ENCODE measurements at regions not wholly inside any gene's neighbourhood (a gene's known extent, or its start where the extent isn't known, plus 50 kb on each side); places are given as distances from the start of the nearest gene placed in this dataset.
"Not testable (repeated sequence)": the region's sequence is repeated elsewhere in the genome, so short reads cannot be mapped to it uniquely, and the experiment has no call there.

DNA sequence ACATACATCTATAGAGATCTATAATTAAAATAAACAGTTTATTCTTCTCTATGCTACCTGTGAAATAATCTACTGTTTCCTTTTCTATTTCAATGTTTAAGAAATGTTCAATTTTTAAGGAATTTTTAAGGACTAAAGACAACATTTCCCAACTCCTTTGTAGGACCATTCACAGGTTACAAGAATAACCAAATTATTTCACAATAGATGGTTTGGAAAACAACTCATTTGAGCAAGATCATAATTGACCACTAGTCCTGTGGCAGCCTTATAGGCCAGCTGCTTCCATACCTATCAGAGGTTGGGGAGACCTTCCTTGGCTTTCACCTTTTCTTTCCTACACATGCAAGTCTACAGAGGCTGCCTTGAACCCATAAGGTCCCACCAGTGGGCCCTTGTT, 193.7 kb downstream of the TTC39B start:
- no peak for DNase-seq

DNA sequence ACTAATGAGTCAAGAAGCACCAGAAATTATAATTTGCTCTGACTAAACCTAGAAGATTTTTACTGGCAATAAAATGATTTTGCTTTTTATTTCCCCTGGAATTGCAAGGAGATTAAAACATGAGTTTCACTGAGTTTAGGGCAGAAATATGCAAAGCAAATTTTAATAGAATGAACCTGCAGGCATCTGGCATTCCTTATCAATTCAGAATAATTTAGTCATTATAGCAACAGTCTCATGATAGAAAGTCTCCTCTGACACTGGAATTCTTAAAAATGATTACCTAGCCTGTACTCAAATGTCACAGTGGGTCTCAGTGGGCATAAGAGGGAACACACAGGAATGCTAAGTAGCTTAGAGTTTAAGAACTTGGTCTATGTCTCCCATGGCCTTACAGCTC, 195.9 kb downstream of the TTC39B start:
- no peak for DNase-seq

DNA sequence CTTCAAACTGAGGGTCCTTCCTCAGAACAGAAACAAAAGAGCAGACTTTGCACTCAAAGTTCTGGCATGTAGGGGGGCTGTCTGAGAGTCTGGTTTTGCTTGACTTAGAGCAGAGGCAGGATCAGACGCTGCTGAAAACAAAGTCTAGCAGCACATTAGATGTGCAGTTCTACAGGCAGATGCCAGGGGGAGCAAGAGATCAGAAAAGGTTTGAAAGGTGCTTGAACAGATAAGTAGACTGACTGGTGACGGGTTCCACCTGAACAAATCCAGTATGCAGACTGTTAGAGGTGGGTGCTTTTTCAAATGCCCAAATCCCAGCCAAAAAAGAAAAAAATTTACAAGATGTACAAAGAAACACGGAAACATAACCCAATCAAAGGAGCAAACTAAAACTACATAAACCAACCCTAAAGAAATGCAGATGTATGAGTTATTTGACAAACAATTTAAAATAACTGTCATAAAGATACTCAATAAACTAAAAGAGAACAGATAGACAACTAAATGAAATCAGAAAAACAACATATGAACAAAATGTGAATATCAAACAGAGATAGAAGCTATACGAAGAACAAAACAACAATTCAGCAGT, 194.7 kb upstream of the FREM1 start:
- DNase-seq = peak; percentile 28

DNA sequence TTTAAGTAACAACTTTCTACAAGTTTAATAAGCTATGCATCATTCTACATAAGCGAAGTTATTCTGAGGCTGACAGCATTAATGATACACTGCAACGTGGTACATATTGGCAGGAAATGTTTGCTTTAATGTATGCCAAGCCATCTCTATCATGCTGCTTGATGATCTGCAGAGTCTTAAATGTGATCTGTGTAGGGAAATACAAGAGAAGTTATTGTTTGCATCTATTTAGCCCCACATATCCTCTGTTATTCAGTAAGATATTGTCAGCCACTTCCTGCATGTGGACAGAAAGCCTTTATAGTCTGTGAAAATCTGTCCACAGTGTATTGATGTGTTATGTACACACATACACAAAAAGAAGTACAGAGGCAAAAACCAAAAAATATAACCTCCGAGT, 193.1 kb upstream of the FREM1 start:
- DNase-seq = no peak

DNA sequence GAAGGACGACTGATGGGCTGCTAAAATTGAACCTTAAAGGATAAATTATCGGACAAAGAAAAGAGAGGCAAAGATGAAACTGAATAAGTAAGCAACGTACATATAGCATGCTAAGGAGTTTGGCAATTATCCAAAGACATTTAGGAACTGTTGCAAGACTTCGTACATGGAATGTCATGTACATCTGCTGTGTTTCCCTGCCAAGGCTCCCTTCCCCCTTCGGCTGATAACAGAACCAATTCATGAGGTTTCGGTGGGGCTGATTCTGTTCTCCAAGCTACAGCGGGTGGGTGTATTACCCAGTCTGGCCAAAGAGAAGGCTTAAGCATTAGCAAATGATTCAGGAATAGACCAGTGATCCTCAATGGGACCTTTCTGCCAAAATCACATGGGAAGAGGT, 190.9 kb upstream of the FREM1 start:
- no peak for DNase-seq

DNA sequence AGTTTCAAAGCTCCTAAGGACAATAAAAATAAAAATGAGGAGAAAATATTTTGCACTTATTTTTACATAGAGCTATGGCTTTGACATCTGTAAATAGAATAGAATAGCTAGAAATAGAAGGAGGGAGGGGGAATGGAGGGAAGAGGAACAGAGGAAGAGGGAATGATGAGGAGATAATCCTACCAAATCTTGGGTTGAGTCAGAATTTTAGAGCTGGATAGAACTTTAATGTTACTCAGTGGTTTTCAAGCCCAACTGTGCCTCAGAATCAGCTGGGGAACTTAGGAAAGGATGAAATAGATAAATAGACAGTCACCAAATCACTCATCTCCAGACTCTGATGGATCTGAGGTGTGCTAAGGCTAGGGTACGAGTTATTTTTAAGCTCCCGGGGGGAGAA, 190.3 kb upstream of the FREM1 start:
- DNase-seq = no peak

DNA sequence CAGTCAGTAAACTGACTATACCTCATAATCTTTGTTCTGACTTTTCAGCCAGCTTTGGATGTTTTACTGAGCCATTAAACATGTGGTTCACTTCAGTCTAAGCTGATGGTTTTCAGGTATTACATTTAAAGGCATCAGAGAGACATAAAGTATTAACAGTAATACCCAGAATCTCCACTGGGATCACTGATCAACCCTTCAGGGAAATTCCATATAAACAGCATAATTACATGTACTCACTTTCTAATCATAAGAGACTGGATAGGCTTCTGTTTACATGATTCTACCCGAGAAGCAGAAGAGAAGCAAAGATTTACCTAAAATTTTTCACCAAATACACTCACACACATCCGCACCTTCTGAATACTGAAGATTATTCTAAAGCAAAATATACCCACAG, 186.7 kb upstream of the FREM1 start:
- no peak for DNase-seq

DNA sequence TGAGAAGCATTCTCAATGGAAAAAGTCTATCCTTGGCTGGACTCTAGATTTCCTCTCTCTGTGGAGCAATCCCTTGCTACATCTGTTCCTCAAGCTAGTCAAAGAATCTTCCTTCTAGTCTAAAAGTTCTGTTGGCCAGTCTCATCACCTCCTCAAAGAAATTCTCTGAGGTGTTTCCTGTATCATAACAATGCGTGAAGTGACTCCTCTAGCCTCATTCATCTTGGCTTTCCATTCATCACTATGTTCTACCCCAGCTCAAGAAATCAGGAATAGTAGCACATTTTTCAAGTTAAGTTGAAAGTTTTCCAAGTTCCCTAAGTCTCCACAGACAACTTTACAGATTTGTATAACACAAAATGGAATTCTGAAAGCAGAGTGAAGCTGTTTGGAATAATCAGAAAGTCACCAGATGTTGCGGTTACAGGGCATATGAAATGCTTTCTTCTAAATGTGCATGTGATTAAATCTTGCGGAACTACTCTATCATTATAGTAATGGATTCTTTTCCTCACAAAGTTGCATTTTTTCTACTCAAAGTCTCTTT, 176.6 kb upstream of the FREM1 start:
- DNase-seq = no peak

DNA sequence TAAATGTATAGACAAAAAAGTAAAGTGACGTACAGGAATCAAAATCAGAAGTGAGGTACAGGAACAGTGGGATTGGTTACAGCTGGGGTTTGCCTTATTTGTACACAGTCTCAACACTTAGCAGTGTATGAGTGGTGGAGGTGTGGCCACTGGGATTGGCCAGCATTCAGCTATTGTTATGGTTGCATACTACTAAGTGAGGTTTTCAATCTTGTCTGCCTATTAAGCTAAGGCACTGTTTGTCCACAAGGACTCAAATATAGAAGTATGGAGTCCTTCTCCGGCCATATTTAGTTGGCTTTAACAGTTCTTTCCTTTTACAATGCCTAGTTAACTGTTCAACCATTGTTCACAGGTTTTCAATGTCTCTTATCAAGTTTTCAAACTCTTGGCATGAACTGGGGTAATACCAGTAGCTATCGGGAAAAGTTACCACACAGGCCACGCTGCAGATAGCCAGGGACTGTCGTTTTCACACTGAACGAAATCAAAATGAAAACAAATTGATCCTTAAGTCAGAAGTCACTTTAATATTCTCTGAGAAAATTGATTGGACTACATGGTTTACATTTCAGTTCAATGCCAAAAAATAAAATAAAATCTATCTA, 176.0 kb upstream of the FREM1 start:
- no peak for DNase-seq

DNA sequence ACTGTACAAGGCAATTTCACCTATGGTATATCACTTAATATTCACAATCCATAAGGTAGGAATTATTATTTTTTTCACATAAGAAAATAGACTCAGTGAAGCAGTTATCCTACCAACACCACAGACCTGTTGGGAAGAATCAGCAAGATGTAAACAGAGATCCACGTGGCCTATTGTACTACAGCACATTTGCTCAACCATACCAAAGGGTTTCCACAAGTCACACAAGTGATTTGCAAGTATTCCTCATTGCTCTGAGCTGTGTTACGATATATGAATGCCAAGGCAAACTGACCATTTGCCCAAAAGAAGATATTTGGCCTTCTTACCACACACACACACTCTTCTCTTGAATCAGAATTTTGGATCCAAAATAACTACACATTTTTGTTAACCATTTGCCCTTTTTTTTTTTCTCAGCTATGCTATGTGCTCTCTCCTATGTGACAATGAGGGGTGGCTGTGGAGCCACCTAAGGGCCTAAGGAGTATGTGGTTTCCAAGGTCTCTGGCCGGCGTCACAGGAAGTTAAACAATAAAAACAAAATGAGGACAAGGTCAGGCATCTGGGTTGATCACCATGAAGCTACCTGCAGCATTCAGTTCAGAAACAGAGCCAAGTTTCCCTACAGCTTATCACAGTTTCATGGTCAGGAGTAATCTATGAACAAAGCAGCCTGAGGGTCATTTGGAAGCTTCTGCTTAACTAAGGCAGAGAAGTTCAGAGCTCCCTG, 171.0 kb upstream of the FREM1 start:
- no peak for DNase-seq

DNA sequence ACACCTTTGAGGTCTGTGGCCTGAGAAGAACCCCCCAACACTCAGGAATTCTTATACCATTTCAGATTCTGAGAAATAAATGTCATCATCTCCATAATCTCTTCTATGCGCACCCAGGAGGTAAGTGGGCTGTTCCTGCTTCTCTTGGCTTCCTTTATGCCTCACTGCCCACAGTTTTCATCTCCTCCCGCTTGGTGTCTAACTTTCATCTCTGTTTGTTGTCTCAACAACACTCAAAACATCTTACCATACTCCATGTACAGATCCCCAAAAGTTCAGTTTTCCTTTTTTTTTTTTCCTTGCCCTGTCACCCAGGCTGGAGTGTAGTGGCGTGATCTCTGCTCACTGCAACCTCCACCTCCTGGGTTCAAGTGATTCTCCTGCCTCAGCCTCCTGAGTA, 170.2 kb upstream of the FREM1 start:
- DNase-seq = no peak

DNA sequence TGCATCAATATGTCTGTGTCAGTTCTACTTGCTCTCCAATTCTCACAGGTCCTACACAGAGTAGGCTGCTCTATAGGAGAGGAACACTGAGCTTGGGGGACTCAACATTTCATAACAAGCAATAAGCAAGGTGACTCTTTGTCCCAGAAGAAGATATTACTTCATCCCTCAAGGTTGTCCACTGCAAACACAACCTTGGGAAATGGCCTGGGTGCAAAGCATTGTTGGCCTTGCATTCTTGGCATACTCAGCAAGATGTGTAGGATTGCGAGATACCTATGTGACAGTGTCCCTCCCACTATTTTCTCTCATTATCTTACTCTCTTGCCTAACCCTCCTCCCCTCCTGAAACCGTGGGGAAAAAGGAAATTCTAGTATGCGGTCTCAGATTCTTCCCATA, 169.8 kb upstream of the FREM1 start:
- no peak for DNase-seq

DNA sequence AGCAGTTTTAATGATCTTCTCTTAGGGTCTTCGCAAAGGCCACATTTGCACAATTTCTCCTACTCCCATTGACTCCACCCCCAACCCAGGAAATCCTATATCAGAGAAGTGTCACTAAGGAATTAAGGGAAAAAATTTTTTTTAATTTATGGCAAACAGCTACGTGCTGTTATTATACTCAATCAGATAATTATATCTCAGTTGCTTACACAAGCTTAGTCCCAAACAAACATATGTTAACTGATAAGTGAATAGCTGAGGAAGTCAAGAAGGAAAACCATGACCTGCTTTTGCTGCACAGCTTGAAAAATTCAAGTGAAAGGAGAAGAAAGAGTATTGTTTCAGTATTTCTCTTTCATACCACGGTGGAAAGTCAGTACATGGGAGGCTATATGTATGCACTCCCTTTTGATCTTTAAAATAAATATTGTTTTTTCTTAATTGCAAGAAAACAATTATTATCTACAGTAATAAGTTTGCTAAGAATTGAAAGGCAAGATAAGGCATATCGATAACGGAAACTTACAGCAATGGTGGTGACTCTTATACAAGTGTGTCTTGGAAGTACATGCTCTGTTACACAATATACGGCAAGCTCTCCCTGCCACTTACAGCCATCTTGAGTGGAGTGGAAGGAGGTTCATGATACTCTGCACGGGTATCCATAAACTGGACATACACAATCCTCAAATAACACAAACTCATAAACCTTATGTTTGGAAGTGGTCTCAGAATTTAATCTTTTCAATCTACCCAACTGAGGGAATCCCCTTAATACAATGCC, 167.9 kb upstream of the FREM1 start:
- DNase-seq = no peak

DNA sequence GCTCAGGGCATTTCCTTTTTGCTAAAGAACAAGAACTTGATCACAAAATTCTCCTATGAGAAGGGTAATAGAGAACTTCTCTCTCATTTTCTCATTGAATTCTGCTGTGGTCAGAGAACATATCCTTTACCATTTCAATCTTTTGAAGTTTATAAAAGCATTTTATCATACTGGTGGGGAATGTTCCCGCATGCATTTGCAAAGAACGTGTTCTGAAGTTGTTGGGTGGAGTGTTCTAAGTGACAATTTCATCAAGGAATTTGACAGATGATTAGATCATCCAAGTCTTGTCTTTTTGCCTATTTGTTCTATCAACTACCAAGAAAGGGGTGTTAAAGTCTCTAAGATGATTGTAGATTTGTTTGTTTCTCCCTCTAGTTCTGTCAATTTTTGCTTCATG, 163.4 kb upstream of the FREM1 start:
- DNase-seq = no peak

DNA sequence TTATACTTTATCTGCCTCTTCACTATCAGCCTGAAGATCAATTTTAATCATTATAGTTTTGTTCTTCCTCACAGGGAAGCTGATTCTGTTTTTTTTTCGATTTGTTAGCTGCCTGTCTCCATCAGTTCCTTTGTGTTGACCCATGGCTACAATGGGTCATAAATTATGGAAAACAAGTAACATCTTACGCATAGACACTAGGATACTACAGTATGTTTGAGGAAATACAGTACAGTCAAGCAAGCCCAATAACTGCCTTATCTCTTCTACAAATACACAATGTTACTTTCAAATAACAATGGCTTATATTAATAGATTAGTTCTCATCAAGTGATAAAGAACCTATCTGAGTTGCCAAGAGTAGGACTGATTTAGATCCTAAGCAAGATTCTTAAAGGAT, 160.5 kb upstream of the FREM1 start:
- no peak for DNase-seq

DNA sequence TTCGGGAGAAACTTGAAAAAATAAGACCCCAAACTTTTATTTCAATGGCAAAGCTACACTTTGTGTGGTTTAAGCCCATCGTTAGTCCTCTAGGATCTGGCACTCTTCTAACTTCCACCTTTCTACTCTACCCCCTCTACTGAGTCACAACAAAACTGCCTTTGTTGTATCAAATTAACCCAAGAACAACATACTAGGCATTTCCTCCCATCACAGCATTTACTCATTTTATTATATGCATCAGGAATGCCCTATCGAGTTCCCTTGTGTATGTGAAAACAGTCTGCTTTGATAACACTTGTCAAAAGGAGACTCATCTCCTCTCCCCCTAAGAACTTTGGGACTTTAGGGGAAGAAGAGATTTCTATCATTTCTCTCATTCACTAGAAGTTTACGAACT, 158.9 kb upstream of the FREM1 start:
- DNase-seq = no peak

DNA sequence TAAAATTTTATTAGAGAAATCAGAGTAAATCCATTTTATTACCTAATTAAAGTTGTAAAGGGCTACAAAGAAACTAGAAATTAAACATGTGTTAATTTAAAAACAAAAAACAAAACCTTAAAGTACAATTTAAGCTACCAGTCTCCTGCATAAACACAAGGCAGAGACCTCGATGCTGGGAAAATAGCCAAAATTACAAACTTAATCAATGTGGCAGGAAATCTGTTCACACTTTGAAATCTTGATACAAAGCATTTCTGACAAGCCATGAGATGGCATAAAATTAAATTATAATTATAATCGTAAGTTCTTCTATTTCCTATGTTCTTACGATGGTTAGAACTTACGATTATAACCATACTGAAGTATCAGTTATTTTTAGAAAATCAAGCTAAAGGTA, 158.0 kb upstream of the FREM1 start:
- DNase-seq = no peak

DNA sequence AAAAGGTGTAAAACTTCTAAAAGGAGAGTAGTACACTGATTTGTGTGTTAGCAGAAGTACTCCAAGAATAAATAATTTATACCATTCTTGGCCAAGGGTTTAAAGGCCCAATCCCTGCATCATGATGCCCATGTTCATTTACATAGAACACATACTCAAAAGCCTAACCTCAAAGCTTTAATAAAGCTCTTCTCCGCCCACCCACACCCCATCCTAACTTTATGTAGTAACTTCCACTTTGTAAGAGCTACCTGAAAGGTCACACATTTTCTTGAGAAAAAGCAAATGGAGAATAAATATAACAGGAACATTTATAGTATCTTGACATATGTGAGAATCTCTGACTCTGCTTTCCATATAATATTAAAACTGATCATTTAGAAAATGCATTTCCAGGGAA, 148.8 kb upstream of the FREM1 start:
- no peak for DNase-seq

DNA sequence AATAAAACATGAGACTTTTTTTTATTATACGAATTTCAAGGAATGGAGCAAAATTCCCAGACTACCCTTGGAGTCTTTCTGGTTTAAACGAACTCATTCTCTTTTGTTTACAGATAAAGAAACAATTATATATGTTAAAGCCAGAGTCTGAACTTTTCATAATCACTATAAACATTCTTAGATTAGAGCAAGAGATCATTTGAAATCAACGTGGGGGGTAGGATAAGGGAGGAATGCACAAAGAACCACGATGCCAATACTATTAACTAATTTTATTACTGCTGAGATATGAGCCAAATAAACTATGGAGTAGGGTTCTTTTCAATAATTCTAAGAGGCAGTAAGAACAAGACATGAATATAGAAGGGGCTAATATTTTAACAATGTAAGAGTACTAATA, 148.0 kb upstream of the FREM1 start:
- DNase-seq = no peak

DNA sequence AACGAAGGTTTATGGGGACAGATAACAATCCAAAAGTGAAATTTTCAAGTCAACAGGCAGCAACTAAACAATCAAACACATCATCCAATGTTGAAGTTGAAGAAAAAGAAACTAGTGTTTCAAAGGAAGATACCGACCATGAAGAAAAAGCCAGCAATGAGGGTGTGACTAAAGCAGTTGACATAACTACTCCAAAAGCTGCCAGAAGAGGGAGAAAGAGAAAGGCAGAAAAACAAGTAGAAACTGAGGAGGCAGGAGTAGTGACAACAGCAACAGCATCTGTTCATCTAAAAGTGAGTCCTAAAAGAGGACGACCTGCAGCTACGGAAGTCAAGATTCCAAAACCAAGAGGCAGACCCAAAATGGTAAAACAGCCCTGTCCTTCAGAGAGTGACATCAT, 145.1 kb upstream of the FREM1 start:
- not testable (repeated sequence) for DNase-seq

DNA sequence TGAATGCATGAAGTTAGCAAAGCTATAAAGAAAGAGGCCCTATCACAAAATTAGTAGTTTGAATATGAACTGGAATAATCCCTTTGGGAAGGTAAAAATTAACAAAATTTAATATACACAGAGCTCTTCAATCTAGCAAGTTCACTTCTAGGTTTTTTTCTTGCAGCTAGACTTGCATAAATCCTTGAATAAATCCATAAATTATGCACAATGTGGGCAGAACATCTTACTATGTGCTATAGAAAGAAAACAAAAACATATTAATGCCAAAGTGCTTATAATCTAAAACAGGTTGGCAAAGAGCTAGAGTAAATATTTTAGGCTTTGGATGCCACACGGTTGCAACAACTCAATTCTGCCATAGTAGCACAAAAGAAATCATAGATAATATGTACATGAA, 138.5 kb upstream of the FREM1 start:
- no peak for DNase-seq

DNA sequence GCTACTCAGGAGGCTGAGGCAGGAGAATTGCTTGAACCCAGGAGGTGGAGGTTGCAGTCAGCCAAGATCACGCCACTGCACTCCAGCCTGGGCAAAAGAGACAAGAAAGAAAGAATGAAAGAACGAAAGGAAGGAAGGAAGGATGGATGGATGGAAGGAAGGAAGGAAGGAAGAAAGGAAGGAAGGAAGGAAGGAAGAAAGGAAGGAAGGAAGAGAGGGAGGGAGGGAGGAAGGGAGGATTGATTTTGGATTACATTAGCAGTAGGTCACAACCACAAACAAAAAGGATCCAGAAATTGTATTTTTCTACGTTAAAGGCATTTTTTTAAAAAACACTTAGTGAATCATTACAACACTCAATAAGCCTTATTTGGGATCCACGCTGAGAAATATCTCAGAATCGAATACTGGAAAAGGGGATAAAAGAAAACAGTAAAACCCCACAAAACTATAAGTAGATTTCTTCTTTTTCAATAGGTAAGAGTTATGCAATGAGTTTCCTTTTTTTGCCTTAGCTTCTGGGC, 136.9 kb upstream of the FREM1 start:
- DNase-seq = no peak

DNA sequence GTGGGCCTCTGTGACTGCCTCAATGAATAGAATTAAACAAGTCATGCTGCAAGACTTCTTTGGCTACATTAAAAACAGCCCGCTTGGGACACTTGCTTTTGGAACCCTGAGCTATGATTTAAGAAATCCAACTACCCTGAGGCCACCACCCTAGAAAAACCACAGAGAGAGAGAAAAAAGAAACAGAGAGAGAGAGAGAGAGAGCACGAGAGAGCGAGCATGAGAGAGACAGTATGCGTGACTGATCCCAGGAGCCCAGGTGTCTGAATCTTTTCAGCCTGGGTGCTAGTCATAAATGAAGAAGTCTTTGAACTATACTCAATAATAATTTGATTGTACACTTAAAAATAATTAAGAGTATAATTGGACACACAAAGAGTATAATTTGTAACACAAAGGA, 123.1 kb upstream of the FREM1 start:
- DNase-seq = no peak
